ENCODE measurements at regions not wholly inside any gene's neighbourhood (a gene's known extent, or its start where the extent isn't known, plus 50 kb on each side); places are given as distances from the start of the nearest gene placed in this dataset.

DNA sequence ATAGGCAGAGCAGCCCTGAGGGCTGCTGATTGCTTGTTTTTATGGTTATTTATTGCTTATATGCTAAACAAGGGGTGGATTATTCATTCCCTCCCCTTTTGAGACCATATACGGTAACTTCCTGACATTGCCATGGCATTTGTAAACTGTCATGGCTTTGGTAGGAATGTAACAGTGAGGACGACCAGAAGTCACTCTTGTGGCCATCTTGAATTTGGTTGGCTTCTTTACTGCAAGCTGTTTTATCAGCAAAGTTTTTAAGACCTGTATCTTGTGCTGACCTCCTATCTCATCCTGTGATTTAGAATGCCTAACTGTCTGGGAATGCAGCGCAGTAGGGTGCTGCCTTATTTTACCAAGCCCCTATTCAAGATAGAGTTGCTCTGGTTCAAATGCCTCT is 531.8 kb upstream of the PRMT6 start:
- POLR2A ChIA-PET, result no interaction called here

DNA sequence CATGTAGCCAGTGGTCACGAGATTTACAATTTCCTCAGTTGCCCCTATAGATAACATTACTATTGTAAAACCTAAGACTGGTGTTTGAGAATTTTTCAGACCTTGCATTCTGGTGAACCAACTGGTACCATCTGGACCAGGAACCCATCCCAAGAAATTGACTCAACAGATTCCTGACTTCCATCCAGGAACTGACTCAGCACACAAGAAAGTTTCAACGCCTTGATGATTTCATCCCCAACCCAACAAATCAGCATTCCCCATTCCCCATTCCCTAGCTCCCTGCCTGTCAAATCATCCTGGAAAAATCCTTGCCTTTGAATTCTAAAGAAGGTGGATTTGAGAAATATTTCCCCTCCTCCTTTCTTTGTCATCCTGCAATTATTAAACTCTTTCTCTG is 529.8 kb upstream of the PRMT6 start:
- H3K4me1 Mint-ChIP-seq, result no peaks in the 10 kb centered on the region
- Histone ChIP-seq H3K4me1 (ENCODE audit: control insufficient read depth in 1 of 2, extremely low read depth in 1 of 2, insufficient read depth in 2 of 2, low read length in 2 of 2) (no peaks in the 10 kb centered on the region), H3K4me3 (ENCODE audit: control insufficient read depth in 1 of 2, extremely low read depth in 1 of 2, low read length in 1 of 2) (no peak overlapping the region), H3K9me3 (no peaks in the 10 kb centered on the region), H3K27me3 (replicated peaks in 1 of 2; ENCODE audit: control insufficient read depth in 2 of 2, extremely low read depth in 1 of 2, insufficient read depth in 2 of 2, low read length in 1 of 2) (no peaks in the 10 kb centered on the region), H3K27ac (ENCODE audit: low read length) (no peak overlapping the region), H3K36me3 (ENCODE audit: control insufficient read depth in 2 of 2, extremely low read depth in 1 of 2, insufficient read depth in 1 of 2, low read length in 1 of 2) (no peaks in the 10 kb centered on the region)
- H3K4me3 Mint-ChIP-seq, result no peak overlapping the region
- CTCF ChIA-PET, result no interaction called here
- H3K27me3 Mint-ChIP-seq, result no peaks in the 10 kb centered on the region
- POLR2A ChIA-PET, result no interaction called here
- H3K9me3 Mint-ChIP-seq, result peaks cover 3 to 36% (median 17%) of the 10 kb centered on the region in 3 donors
- H3K27ac Mint-ChIP-seq, result no peak overlapping the region
- ATAC-seq (replicated peaks in 1 of 4) (no peak), DNase-seq (no peak)
- no peaks in the 10 kb centered on the region for H3K36me3 Mint-ChIP-seq
- no CpG with 5 or more reads among the region's 2 CpGs for WGBS (ENCODE audit: insufficient coverage)

More for the DNA sequence above, 531.8 kb upstream of the PRMT6 start:
- Histone ChIP-seq H3K9me3 (no peaks in the 10 kb centered on the region), H3K4me1 (ENCODE audit: control insufficient read depth in 1 of 2, extremely low read depth in 1 of 2, insufficient read depth in 2 of 2, low read length in 2 of 2) (no peaks in the 10 kb centered on the region), H3K36me3 (ENCODE audit: control insufficient read depth in 2 of 2, extremely low read depth in 1 of 2, insufficient read depth in 1 of 2, low read length in 1 of 2) (no peaks in the 10 kb centered on the region), H3K4me3 (ENCODE audit: control insufficient read depth in 1 of 2, extremely low read depth in 1 of 2, low read length in 1 of 2) (no peak overlapping the region), H3K27me3 (replicated peaks in 1 of 2; ENCODE audit: control insufficient read depth in 2 of 2, extremely low read depth in 1 of 2, insufficient read depth in 2 of 2, low read length in 1 of 2) (no peaks in the 10 kb centered on the region), H3K27ac (ENCODE audit: low read length) (no peak overlapping the region)
- no peak for ATAC-seq (replicated peaks in 1 of 4)
- no CpG with 5 or more reads among the region's 3 CpGs for WGBS (ENCODE audit: insufficient coverage)
- CTCF ChIA-PET, result no interaction called here
- Mint-ChIP-seq H3K36me3 (no peaks in the 10 kb centered on the region), H3K4me1 (no peaks in the 10 kb centered on the region), H3K27ac (no peak overlapping the region), H3K27me3 (no peaks in the 10 kb centered on the region), H3K4me3 (no peak overlapping the region), H3K9me3 (peaks cover 0 to 22% (median 6%) of the 10 kb centered on the region in 3 donors)
- no peak for DNase-seq

DNA sequence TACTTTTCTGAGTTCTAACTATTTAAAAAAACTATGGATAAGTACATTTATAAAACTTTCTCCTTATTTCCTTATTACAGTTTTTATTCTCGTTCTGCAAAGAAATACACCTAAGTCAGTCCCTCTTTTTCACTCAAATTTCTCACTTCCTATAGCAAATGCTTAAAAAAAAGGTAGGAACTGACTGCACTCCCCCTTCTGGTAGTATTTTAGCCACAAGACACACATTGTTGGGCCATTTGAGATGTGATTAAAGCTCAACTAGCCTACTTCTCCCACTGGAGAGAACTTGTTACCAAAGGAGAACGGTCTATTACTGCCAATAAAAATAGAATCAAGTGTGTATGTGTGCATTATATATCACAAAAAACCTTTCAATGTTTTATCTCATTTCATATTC is 521.9 kb upstream of the PRMT6 start:
- Histone ChIP-seq H3K27me3 (replicated peaks in 1 of 2; ENCODE audit: control insufficient read depth in 2 of 2, extremely low read depth in 1 of 2, insufficient read depth in 2 of 2, low read length in 1 of 2) (no peaks in the 10 kb centered on the region), H3K4me1 (ENCODE audit: control insufficient read depth in 1 of 2, extremely low read depth in 1 of 2, insufficient read depth in 2 of 2, low read length in 2 of 2) (no peaks in the 10 kb centered on the region), H3K4me3 (ENCODE audit: control insufficient read depth in 1 of 2, extremely low read depth in 1 of 2, low read length in 1 of 2) (no peak overlapping the region), H3K27ac (ENCODE audit: low read length) (no peak overlapping the region), H3K9me3 (peaks cover 3% of the 10 kb centered on the region), H3K36me3 (ENCODE audit: control insufficient read depth in 2 of 2, extremely low read depth in 1 of 2, insufficient read depth in 1 of 2, low read length in 1 of 2) (no peaks in the 10 kb centered on the region)
- Mint-ChIP-seq H3K9me3 (peaks cover 20 to 37% (median 23%) of the 10 kb centered on the region in 3 donors), H3K27ac (no peak overlapping the region), H3K4me3 (no peak overlapping the region), H3K27me3 (no peaks in the 10 kb centered on the region), H3K36me3 (no peaks in the 10 kb centered on the region), H3K4me1 (no peaks in the 10 kb centered on the region)
- CTCF ChIA-PET, result no interaction called here
- POLR2A ChIA-PET, result interaction anchor here in 1 of 2 donors (0.6 kb wide), 1 partner anchor 1244 kb away, joined by 3 read pairs; no protein-coding TSS in a partner anchor
- ATAC-seq (replicated peaks in 1 of 4) (no peak), DNase-seq (no peak)
- no CpG with 5 or more reads among the region's 2 CpGs for WGBS (ENCODE audit: insufficient coverage)

- ChIA-PET CTCF (no interaction called here), POLR2A (interaction anchor here in 1 of 2 donors (0.6 kb wide), 1 partner anchor 145 kb away, joined by 3 read pairs; no protein-coding TSS in a partner anchor)
- Mint-ChIP-seq H3K27me3 (no peaks in the 10 kb centered on the region), H3K36me3 (no peaks in the 10 kb centered on the region), H3K9me3 (peaks cover 16 to 33% (median 21%) of the 10 kb centered on the region in 3 donors), H3K4me3 (no peak overlapping the region), H3K4me1 (no peaks in the 10 kb centered on the region), H3K27ac (no peak overlapping the region)
- Histone ChIP-seq H3K27ac (ENCODE audit: low read length) (no peak overlapping the region), H3K9me3 (peaks cover 5% of the 10 kb centered on the region), H3K4me1 (ENCODE audit: control insufficient read depth in 1 of 2, extremely low read depth in 1 of 2, insufficient read depth in 2 of 2, low read length in 2 of 2) (no peaks in the 10 kb centered on the region), H3K36me3 (ENCODE audit: control insufficient read depth in 2 of 2, extremely low read depth in 1 of 2, insufficient read depth in 1 of 2, low read length in 1 of 2) (no peaks in the 10 kb centered on the region), H3K27me3 (replicated peaks in 1 of 2; ENCODE audit: control insufficient read depth in 2 of 2, extremely low read depth in 1 of 2, insufficient read depth in 2 of 2, low read length in 1 of 2) (no peaks in the 10 kb centered on the region), H3K4me3 (ENCODE audit: control insufficient read depth in 1 of 2, extremely low read depth in 1 of 2, low read length in 1 of 2) (no peak overlapping the region)
- ATAC-seq (replicated peaks in 1 of 4) (no peak), DNase-seq (no peak)
Observed at GRCh38 chr1:106536741-106537140, 519.7 kb upstream of the PRMT6 start.

GRCh38 chr1:106548726-106549125 is 507.7 kb upstream of the PRMT6 start:
- Mint-ChIP-seq H3K9me3 (peaks cover 4 to 20% (median 9%) of the 10 kb centered on the region in 3 donors), H3K27me3 (no peaks in the 10 kb centered on the region), H3K4me1 (no peaks in the 10 kb centered on the region), H3K4me3 (no peak overlapping the region), H3K36me3 (no peaks in the 10 kb centered on the region), H3K27ac (no peak overlapping the region)
- H3K9me3 ChIP-seq, result no peaks in the 10 kb centered on the region
- H3K36me3 ChIP-seq (ENCODE audit: control insufficient read depth in 2 of 2, extremely low read depth in 1 of 2, insufficient read depth in 1 of 2, low read length in 1 of 2), result no peaks in the 10 kb centered on the region
- DNase-seq, result no peak
- H3K27me3 ChIP-seq (replicated peaks in 1 of 2; ENCODE audit: control insufficient read depth in 2 of 2, extremely low read depth in 1 of 2, insufficient read depth in 2 of 2, low read length in 1 of 2), result no peaks in the 10 kb centered on the region
- no peaks in the 10 kb centered on the region for H3K4me1 ChIP-seq (ENCODE audit: control insufficient read depth in 1 of 2, extremely low read depth in 1 of 2, insufficient read depth in 2 of 2, low read length in 2 of 2)
- no peak overlapping the region for H3K4me3 ChIP-seq (ENCODE audit: control insufficient read depth in 1 of 2, extremely low read depth in 1 of 2, low read length in 1 of 2)
- ATAC-seq (replicated peaks in 1 of 4), result no peak
- ChIA-PET CTCF (no interaction called here), POLR2A (no interaction called here)
- H3K27ac ChIP-seq (ENCODE audit: low read length), result no peak overlapping the region
- no CpG with 5 or more reads among the region's 1 CpG for WGBS (ENCODE audit: insufficient coverage)

GRCh38 chr1:106554294-106554693 is 502.2 kb upstream of the PRMT6 start:
- DNase-seq (no peak), ATAC-seq (replicated peaks in 1 of 4) (no peak)
- H3K27me3 Mint-ChIP-seq, result no peaks in the 10 kb centered on the region
- no peak overlapping the region for H3K4me3 ChIP-seq (ENCODE audit: control insufficient read depth in 1 of 2, extremely low read depth in 1 of 2, low read length in 1 of 2)
- no peaks in the 10 kb centered on the region for H3K36me3 Mint-ChIP-seq
- no peaks in the 10 kb centered on the region for H3K4me1 Mint-ChIP-seq
- H3K4me1 ChIP-seq (ENCODE audit: control insufficient read depth in 1 of 2, extremely low read depth in 1 of 2, insufficient read depth in 2 of 2, low read length in 2 of 2), result no peaks in the 10 kb centered on the region
- ChIA-PET CTCF (no interaction called here), POLR2A (no interaction called here)
- H3K27ac ChIP-seq (ENCODE audit: low read length), result no peak overlapping the region
- H3K9me3 ChIP-seq, result no peaks in the 10 kb centered on the region
- H3K9me3 Mint-ChIP-seq, result peaks cover 7 to 30% (median 12%) of the 10 kb centered on the region in 3 donors
- H3K36me3 ChIP-seq (ENCODE audit: control insufficient read depth in 2 of 2, extremely low read depth in 1 of 2, insufficient read depth in 1 of 2, low read length in 1 of 2), result no peaks in the 10 kb centered on the region
- H3K27me3 ChIP-seq (replicated peaks in 1 of 2; ENCODE audit: control insufficient read depth in 2 of 2, extremely low read depth in 1 of 2, insufficient read depth in 2 of 2, low read length in 1 of 2), result no peaks in the 10 kb centered on the region
- no peak overlapping the region for H3K27ac Mint-ChIP-seq
- H3K4me3 Mint-ChIP-seq, result no peak overlapping the region

DNA sequence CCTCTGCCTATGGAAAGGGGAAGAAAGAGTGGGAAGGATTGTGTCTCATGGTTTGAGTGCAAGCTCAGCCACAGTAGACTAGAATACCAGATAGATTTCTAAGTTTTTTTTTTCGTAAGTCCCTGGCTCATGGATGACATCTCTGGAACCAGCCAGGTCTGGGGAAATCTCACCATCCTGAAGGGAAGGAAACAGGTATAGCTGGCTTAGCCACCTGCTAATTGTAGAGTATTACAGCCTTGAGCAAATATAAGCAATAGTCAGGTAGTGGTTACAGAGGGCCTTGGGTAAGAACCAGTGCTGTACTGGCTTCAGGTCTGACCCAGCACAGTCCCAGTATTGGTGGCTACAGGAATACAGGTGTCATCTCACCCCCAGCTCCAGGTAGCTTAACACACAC is 500.9 kb upstream of the PRMT6 start:
- 80% methylated on average over 1 of the region's 1 CpG for WGBS (ENCODE audit: insufficient coverage)
- H3K27me3 Mint-ChIP-seq, result no peaks in the 10 kb centered on the region
- H3K4me1 ChIP-seq (ENCODE audit: control insufficient read depth in 1 of 2, extremely low read depth in 1 of 2, insufficient read depth in 2 of 2, low read length in 2 of 2), result no peaks in the 10 kb centered on the region
- no peak overlapping the region for H3K27ac ChIP-seq (ENCODE audit: low read length)
- no peak overlapping the region for H3K27ac Mint-ChIP-seq
- ChIA-PET POLR2A (interaction anchor here in 1 of 2 donors (0.7 kb wide), 1 partner anchor 271 kb away, joined by 3 read pairs; no protein-coding TSS in a partner anchor), CTCF (no interaction called here)
- no peaks in the 10 kb centered on the region for H3K27me3 ChIP-seq (replicated peaks in 1 of 2; ENCODE audit: control insufficient read depth in 2 of 2, extremely low read depth in 1 of 2, insufficient read depth in 2 of 2, low read length in 1 of 2)
- DNase-seq, result no peak
- H3K4me3 ChIP-seq (ENCODE audit: control insufficient read depth in 1 of 2, extremely low read depth in 1 of 2, low read length in 1 of 2), result no peak overlapping the region
- H3K4me3 Mint-ChIP-seq, result no peak overlapping the region
- no peaks in the 10 kb centered on the region for H3K9me3 ChIP-seq
- H3K4me1 Mint-ChIP-seq, result no peaks in the 10 kb centered on the region
- H3K9me3 Mint-ChIP-seq, result peaks cover 7 to 37% (median 15%) of the 10 kb centered on the region in 3 donors
- no peaks in the 10 kb centered on the region for H3K36me3 Mint-ChIP-seq
- no peak for ATAC-seq (replicated peaks in 1 of 4)
- H3K36me3 ChIP-seq (ENCODE audit: control insufficient read depth in 2 of 2, extremely low read depth in 1 of 2, insufficient read depth in 1 of 2, low read length in 1 of 2), result no peaks in the 10 kb centered on the region
